BE2C (cell line): ENCODE measurements at regions not wholly inside any gene's neighbourhood (a gene's known extent, or its start where the extent isn't known, plus 50 kb on each side); places are given as distances from the start of the nearest gene placed in this dataset.

Source experiments
- DNase-seq: peaks from one replicate; pipeline ENCODE4 v3.0.0-alpha.2; 2020
- H3K27me3 ChIP-seq: fragments of 250-450 bp; sonication (Bioruptor Pico); 2 replicates; pipeline ENCODE4 v1.5.1; 2020; ENCODE audit warnings: mild to moderate bottlenecking
- H3K36me3 ChIP-seq: fragments of 250-450 bp; sonication (Bioruptor Pico); 2 replicates; pipeline ENCODE4 v1.5.1; 2020; ENCODE audit warnings: mild to moderate bottlenecking
- H3K4me1 ChIP-seq: fragments of 250-450 bp; sonication (Bioruptor Pico); 2 replicates; pipeline ENCODE4 v1.5.1; 2020
- H3K4me3 ChIP-seq: 2 replicates; pipeline ENCODE4 v1.5.1; 2011; ENCODE audit warnings: low read depth, low read length
- H3K9me3 ChIP-seq: fragments of 250-450 bp; sonication (Bioruptor Pico); 2 replicates; pipeline ENCODE4 v1.5.1; 2020
- CTCF ChIP-seq: IDR thresholded peaks from 2 replicates; pipeline ENCODE4 v1.5.1; 2012; ENCODE audit warnings: mild to moderate bottlenecking, low read depth, low read length

- Histone ChIP-seq H3K4me3 (no peak overlapping the region), H3K27me3 (no peaks in the 10 kb centered on the region), H3K4me1 (no peaks in the 10 kb centered on the region), H3K9me3 (no peaks in the 10 kb centered on the region), H3K36me3 (no peaks in the 10 kb centered on the region)
- no peak for TF ChIP-seq CTCF
- DNase-seq: no peak
These were observed 499.4 kb downstream of the MAFB start for GRCh38 chr20:40189621-40190020.

GRCh38 chr20:40188319-40188718, 500.7 kb downstream of the MAFB start:
- no peaks in the 10 kb centered on the region for H3K4me1 ChIP-seq
- no peaks in the 10 kb centered on the region for H3K27me3 ChIP-seq
- TF ChIP-seq CTCF: no peak
- no peaks in the 10 kb centered on the region for H3K36me3 ChIP-seq
- no peak for DNase-seq
- H3K9me3 ChIP-seq: no peaks in the 10 kb centered on the region
- no peak overlapping the region for H3K4me3 ChIP-seq

GRCh38 chr20:40186826-40187225, 502.2 kb downstream of the MAFB start:
- Histone ChIP-seq H3K27me3 (no peaks in the 10 kb centered on the region), H3K4me1 (no peaks in the 10 kb centered on the region), H3K36me3 (no peaks in the 10 kb centered on the region), H3K4me3 (no peak overlapping the region), H3K9me3 (no peaks in the 10 kb centered on the region)
- no peak for TF ChIP-seq CTCF
- DNase-seq: no peak

- no peak for DNase-seq
- no peaks in the 10 kb centered on the region for H3K36me3 ChIP-seq
- no peak for TF ChIP-seq CTCF
- no peak overlapping the region for H3K4me3 ChIP-seq
- H3K9me3 ChIP-seq: no peaks in the 10 kb centered on the region
- H3K4me1 ChIP-seq: no peaks in the 10 kb centered on the region
- H3K27me3 ChIP-seq: no peaks in the 10 kb centered on the region
These were observed 507.4 kb downstream of the MAFB start for GRCh38 chr20:40181676-40182075.

- TF ChIP-seq CTCF: no peak
- no peaks in the 10 kb centered on the region for H3K4me1 ChIP-seq
- H3K9me3 ChIP-seq: no peaks in the 10 kb centered on the region; the same call in 1 of the 2 replicates
- DNase-seq: no peak
- H3K36me3 ChIP-seq: no peaks in the 10 kb centered on the region
- no peak overlapping the region for H3K4me3 ChIP-seq
- no peaks in the 10 kb centered on the region for H3K27me3 ChIP-seq
These were observed 512.8 kb downstream of the MAFB start for GRCh38 chr20:40176098-40176841.

GRCh38 chr20:40175296-40175695, 513.7 kb downstream of the MAFB start:
- Histone ChIP-seq H3K36me3 (no peaks in the 10 kb centered on the region), H3K9me3 (no peaks in the 10 kb centered on the region; the same call in 1 of the 2 replicates), H3K4me3 (no peak overlapping the region), H3K4me1 (no peaks in the 10 kb centered on the region), H3K27me3 (no peaks in the 10 kb centered on the region)
- no peak for TF ChIP-seq CTCF
- DNase-seq: no peak
